ENCODE measurements at regions not wholly inside any gene's neighbourhood (a gene's known extent, or its start where the extent isn't known, plus 50 kb on each side); places are given as distances from the start of the nearest gene placed in this dataset.

- DNase-seq: no peak
Observed at GRCh38 chr10:25114036-25114411, 60.8 kb upstream of the GPR158 start.

- DNase-seq: no peak
Observed at GRCh38 chr10:25117757-25118156, 57.0 kb upstream of the GPR158 start.

GRCh38 chr10:25120188-25120587 is 54.6 kb upstream of the GPR158 start:
- no peak for DNase-seq
